ENCODE measurements at regions not wholly inside any gene's neighbourhood (a gene's known extent, or its start where the extent isn't known, plus 50 kb on each side); places are given as distances from the start of the nearest gene placed in this dataset.

- DNase-seq, result no peak
- no peaks in the 10 kb centered on the region for H3K27me3 ChIP-seq (replicated peaks)
- no peak for TF ChIP-seq CTCF (IDR thresholded peaks at IDR 0.05; ENCODE audit: low read depth, low read length, missing control alignments)
- no peaks in the 10 kb centered on the region for H3K36me3 ChIP-seq (replicated peaks)
- in situ Hi-C loops (cut with HindIII; ENCODE audit: low pct_ligation_motif_present, low sequenced_read_pairs), result no loop called here
- no peak overlapping the region for H3K27ac ChIP-seq
- no peak overlapping the region for H3K4me3 ChIP-seq (ENCODE audit: low read depth, low read length)
Observed at GRCh38 chr10:121296881-121297585, 301.2 kb downstream of the FGFR2 start.

GRCh38 chr10:121300723-121301122 lies 297.5 kb downstream of the FGFR2 start:
- Histone ChIP-seq H3K4me3 (ENCODE audit: low read depth, low read length) (no peak overlapping the region), H3K27me3 (replicated peaks) (no peaks in the 10 kb centered on the region), H3K27ac (no peak overlapping the region), H3K36me3 (replicated peaks) (no peaks in the 10 kb centered on the region)
- TF ChIP-seq CTCF (IDR thresholded peaks at IDR 0.05; ENCODE audit: low read depth, low read length, missing control alignments), result no peak
- no peak for DNase-seq
- in situ Hi-C loops (cut with HindIII; ENCODE audit: low pct_ligation_motif_present, low sequenced_read_pairs), result no loop called here

GRCh38 chr10:121302541-121303180 lies 295.6 kb downstream of the FGFR2 start:
- in situ Hi-C loops (cut with HindIII; ENCODE audit: low pct_ligation_motif_present, low sequenced_read_pairs), result no loop called here
- Histone ChIP-seq H3K4me3 (ENCODE audit: low read depth, low read length) (no peak overlapping the region), H3K27me3 (replicated peaks) (no peaks in the 10 kb centered on the region), H3K36me3 (replicated peaks) (no peaks in the 10 kb centered on the region), H3K27ac (no peak overlapping the region)
- DNase-seq, result no peak
- TF ChIP-seq CTCF (IDR thresholded peaks at IDR 0.05; ENCODE audit: low read depth, low read length, missing control alignments), result no peak

GRCh38 chr10:121303287-121303890 lies 294.9 kb downstream of the FGFR2 start:
- DNase-seq, result no peak
- TF ChIP-seq CTCF (IDR thresholded peaks at IDR 0.05; ENCODE audit: low read depth, low read length, missing control alignments), result no peak
- Histone ChIP-seq H3K4me3 (ENCODE audit: low read depth, low read length) (no peak overlapping the region), H3K27me3 (replicated peaks) (no peaks in the 10 kb centered on the region), H3K36me3 (replicated peaks) (no peaks in the 10 kb centered on the region), H3K27ac (no peak overlapping the region)
- in situ Hi-C loops (cut with HindIII; ENCODE audit: low pct_ligation_motif_present, low sequenced_read_pairs), result no loop called here

- in situ Hi-C loops (cut with HindIII; ENCODE audit: low pct_ligation_motif_present, low sequenced_read_pairs), result no loop called here
- no peak overlapping the region for H3K27ac ChIP-seq
- H3K36me3 ChIP-seq (replicated peaks), result no peaks in the 10 kb centered on the region
- H3K27me3 ChIP-seq (replicated peaks), result no peaks in the 10 kb centered on the region
- no peak overlapping the region for H3K4me3 ChIP-seq (ENCODE audit: low read depth, low read length)
- no peak for DNase-seq
- no peak for TF ChIP-seq CTCF (IDR thresholded peaks at IDR 0.05; ENCODE audit: low read depth, low read length, missing control alignments)
Observed at GRCh38 chr10:121305066-121305465, 293.2 kb downstream of the FGFR2 start.
